ENCODE measurements at regions not wholly inside any gene's neighbourhood (a gene's known extent, or its start where the extent isn't known, plus 50 kb on each side); places are given as distances from the start of the nearest gene placed in this dataset.
"Not testable (repeated sequence)": the region's sequence is repeated elsewhere in the genome, so short reads cannot be mapped to it uniquely, and the experiment has no call there.

- peak; percentile 92 for ATAC-seq (ENCODE audit: poor library complexity)
These were observed 65.0 kb upstream of the TMEM45B start for GRCh38 chr11:129750343-129751292.

DNA sequence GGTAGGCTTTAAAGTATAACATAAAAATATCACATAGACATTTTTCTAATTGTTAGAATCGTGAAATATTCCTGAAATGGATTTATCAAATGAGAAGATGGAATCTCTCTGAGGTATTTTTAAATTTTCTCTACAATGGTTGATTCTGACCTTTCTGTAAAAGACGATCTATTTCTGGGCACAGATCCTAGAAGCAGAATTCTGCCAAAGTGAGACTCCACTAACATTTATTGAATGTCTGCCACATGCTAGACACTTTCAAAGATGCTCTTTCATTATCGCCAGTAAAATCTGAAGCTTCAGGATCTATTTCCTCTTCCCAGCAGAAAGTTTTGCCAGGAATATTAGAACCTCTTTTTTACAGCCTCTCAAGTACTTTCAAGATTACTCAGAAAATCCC is 64.1 kb upstream of the TMEM45B start:
- Mint-ChIP-seq H3K4me3 (no peak overlapping the region), H3K9me3 (no peaks in the 10 kb centered on the region), H3K27me3 (peaks cover 25% of the 10 kb centered on the region), H3K36me3 (ENCODE audit: low read depth) (no peaks in the 10 kb centered on the region), H3K4me1 (ENCODE audit: low read depth) (peaks cover 4% of the 10 kb centered on the region), H3K27ac (no peak overlapping the region)
- peaks cover 7% of the 10 kb centered on the region for H3K4me1 ChIP-seq (ENCODE audit: insufficient read depth, low read length)
- ChIA-PET POLR2A (interaction anchor here (1.4 kb wide), 1 partner anchor 144 kb away, joined by 3 read pairs; the partner anchor contains the start of gene NFRKB), CTCF (interaction anchor here (1.2 kb wide), 1 partner anchor 67 kb away, joined by 3 read pairs; no protein-coding TSS in a partner anchor)
- H3K27ac ChIP-seq (ENCODE audit: low read depth in 1 of 2, low read length in 2 of 2) = no peak overlapping the region
- intact Hi-C loops (cut with DNase I, micrococcal nuclease) = loop anchor here (1.0 to 5.0 kb wide), 5 partner anchors 387 to 869 kb away; no protein-coding TSS in a partner anchor
- no peaks in the 10 kb centered on the region for H3K9me3 ChIP-seq (ENCODE audit: control insufficient read depth in 1 of 2, insufficient read depth in 1 of 2, low read length in 2 of 2)
- H3K27me3 ChIP-seq (ENCODE audit: control insufficient read depth in 1 of 2, insufficient read depth in 2 of 2, low read length in 2 of 2) = peaks cover 0 to 2% of the 10 kb centered on the region in 2 experiments
- no peak for ATAC-seq (ENCODE audit: poor library complexity)
- TF ChIP-seq, protein P1, sequence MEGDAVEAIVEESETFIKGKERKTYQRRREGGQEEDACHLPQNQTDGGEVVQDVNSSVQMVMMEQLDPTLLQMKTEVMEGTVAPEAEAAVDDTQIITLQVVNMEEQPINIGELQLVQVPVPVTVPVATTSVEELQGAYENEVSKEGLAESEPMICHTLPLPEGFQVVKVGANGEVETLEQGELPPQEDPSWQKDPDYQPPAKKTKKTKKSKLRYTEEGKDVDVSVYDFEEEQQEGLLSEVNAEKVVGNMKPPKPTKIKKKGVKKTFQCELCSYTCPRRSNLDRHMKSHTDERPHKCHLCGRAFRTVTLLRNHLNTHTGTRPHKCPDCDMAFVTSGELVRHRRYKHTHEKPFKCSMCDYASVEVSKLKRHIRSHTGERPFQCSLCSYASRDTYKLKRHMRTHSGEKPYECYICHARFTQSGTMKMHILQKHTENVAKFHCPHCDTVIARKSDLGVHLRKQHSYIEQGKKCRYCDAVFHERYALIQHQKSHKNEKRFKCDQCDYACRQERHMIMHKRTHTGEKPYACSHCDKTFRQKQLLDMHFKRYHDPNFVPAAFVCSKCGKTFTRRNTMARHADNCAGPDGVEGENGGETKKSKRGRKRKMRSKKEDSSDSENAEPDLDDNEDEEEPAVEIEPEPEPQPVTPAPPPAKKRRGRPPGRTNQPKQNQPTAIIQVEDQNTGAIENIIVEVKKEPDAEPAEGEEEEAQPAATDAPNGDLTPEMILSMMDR (IDR thresholded peaks at IDR 0.05) = no peak
- H3K36me3 ChIP-seq (ENCODE audit: insufficient read depth, low read length) = no peaks in the 10 kb centered on the region
- no peak for DNase-seq
- no peak overlapping the region for H3K4me3 ChIP-seq (ENCODE audit: low read length)

More at GRCh38 chr11:129750343-129751292, 65.0 kb upstream of the TMEM45B start:
- H3K4me3 Mint-ChIP-seq = peak overlapping the region; percentile 15
- H3K4me1 Mint-ChIP-seq (ENCODE audit: low read depth) = peaks cover 4% of the 10 kb centered on the region
- TF ChIP-seq, protein P1 (IDR thresholded peaks at IDR 0.05) = peak; percentile 100
- CTCF ChIA-PET = interaction anchor here (1.2 kb wide), 1 partner anchor 68 kb away, joined by 3 read pairs; no protein-coding TSS in a partner anchor
- Histone ChIP-seq H3K27me3 (ENCODE audit: control insufficient read depth in 1 of 2, insufficient read depth in 2 of 2, low read length in 2 of 2) (peaks cover 0 to 2% of the 10 kb centered on the region in 2 experiments), H3K4me1 (ENCODE audit: insufficient read depth, low read length) (peaks cover 7% of the 10 kb centered on the region), H3K36me3 (ENCODE audit: insufficient read depth, low read length) (no peaks in the 10 kb centered on the region), H3K27ac (ENCODE audit: low read depth in 1 of 2, low read length in 2 of 2) (no peak overlapping the region), H3K9me3 (ENCODE audit: control insufficient read depth in 1 of 2, insufficient read depth in 1 of 2, low read length in 2 of 2) (no peaks in the 10 kb centered on the region), H3K4me3 (ENCODE audit: low read length) (peak overlapping the region; percentile 31)
- no peak overlapping the region for H3K27ac Mint-ChIP-seq
- H3K36me3 Mint-ChIP-seq (ENCODE audit: low read depth) = no peaks in the 10 kb centered on the region
- DNase-seq = peak; percentile 62 to 93 (median 75)
- peaks cover 25% of the 10 kb centered on the region for H3K27me3 Mint-ChIP-seq
- no peaks in the 10 kb centered on the region for H3K9me3 Mint-ChIP-seq
- intact Hi-C loops (cut with DNase I, micrococcal nuclease) = loop anchor here (1.0 to 5.0 kb wide), 5 partner anchors 386 to 868 kb away; no protein-coding TSS in a partner anchor
- POLR2A ChIA-PET = interaction anchor here (1.4 kb wide), 1 partner anchor 145 kb away, joined by 3 read pairs; the partner anchor contains the start of gene NFRKB

DNA sequence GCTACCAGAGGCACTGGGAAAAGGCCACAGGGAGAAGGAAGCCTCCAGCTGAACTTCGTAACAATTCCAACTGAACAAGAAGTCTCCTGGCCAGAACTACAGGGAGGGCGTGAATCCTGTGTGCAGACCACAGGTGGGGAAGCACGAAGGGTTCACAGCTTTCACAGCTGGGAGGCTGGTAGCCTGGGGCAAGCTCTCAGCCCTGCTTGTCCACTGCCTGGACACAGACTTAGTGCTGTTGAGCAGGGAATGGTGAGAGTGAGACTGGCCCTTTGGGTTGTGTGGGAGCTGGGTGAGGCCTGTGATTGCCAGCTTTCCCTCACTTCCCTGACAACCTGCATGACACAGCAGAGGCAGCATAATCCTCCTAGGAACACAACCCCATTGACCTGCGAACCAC is 52.1 kb upstream of the TMEM45B start:
- H3K9me3 ChIP-seq (ENCODE audit: control insufficient read depth in 1 of 2, insufficient read depth in 1 of 2, low read length in 2 of 2); POLR2A ChIA-PET; H3K36me3 Mint-ChIP-seq (ENCODE audit: low read depth); H3K27ac ChIP-seq (ENCODE audit: low read depth in 1 of 2, low read length in 2 of 2); DNase-seq; H3K4me1 Mint-ChIP-seq (ENCODE audit: low read depth); H3K27me3 ChIP-seq (ENCODE audit: control insufficient read depth in 1 of 2, insufficient read depth in 2 of 2, low read length in 2 of 2); H3K4me1 ChIP-seq (ENCODE audit: insufficient read depth, low read length); CTCF ChIA-PET; H3K4me3 Mint-ChIP-seq; H3K4me3 ChIP-seq (ENCODE audit: low read length); H3K36me3 ChIP-seq (ENCODE audit: insufficient read depth, low read length); ATAC-seq (ENCODE audit: poor library complexity); H3K27ac Mint-ChIP-seq; H3K9me3 Mint-ChIP-seq; intact Hi-C loops (cut with DNase I, micrococcal nuclease): not testable (repeated sequence)
- peaks cover 19% of the 10 kb centered on the region for H3K27me3 Mint-ChIP-seq

DNA sequence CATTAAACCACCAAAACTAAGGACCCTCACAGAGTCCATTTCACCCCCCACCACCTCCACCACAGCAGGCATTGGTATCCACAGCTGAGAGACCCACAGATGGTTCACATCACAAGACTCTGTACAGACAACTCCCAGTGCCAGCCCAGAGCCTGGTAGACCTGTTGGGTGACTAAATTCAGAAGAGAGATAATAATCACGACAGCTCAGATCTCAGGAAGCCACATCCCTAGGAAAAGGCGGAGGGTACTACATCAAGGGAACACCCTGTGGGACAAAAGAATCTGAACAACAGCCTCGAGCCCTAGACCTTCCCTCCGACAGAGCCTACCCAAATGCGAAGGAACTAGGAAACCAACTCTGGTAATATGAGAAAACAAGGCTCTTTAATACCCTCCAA is 51.4 kb upstream of the TMEM45B start:
- H3K9me3 ChIP-seq (ENCODE audit: control insufficient read depth in 1 of 2, insufficient read depth in 1 of 2, low read length in 2 of 2); H3K36me3 ChIP-seq (ENCODE audit: insufficient read depth, low read length); H3K36me3 Mint-ChIP-seq (ENCODE audit: low read depth); H3K4me1 ChIP-seq (ENCODE audit: insufficient read depth, low read length); CTCF ChIA-PET; ATAC-seq (ENCODE audit: poor library complexity); H3K4me3 Mint-ChIP-seq; H3K27ac Mint-ChIP-seq; H3K27me3 ChIP-seq (ENCODE audit: control insufficient read depth in 1 of 2, insufficient read depth in 2 of 2, low read length in 2 of 2); H3K4me3 ChIP-seq (ENCODE audit: low read length); DNase-seq; POLR2A ChIA-PET; H3K4me1 Mint-ChIP-seq (ENCODE audit: low read depth); H3K9me3 Mint-ChIP-seq; H3K27ac ChIP-seq (ENCODE audit: low read depth in 1 of 2, low read length in 2 of 2); intact Hi-C loops (cut with DNase I, micrococcal nuclease): not testable (repeated sequence)
- peaks cover 19% of the 10 kb centered on the region for H3K27me3 Mint-ChIP-seq

Data from CD4-positive, alpha-beta T cell (primary cell).